Testis (tissue), 2 donors: ENCODE measurements at regions not wholly inside any gene's neighbourhood (a gene's known extent, or its start where the extent isn't known, plus 50 kb on each side); places are given as distances from the start of the nearest gene placed in this dataset.
"Not testable (repeated sequence)": the region's sequence is repeated elsewhere in the genome, so short reads cannot be mapped to it uniquely, and the experiment has no call there.

Source experiments
- POLR2A ChIP-seq: fragments of 450-650 bp; IDR thresholded peaks from one replicate; pipeline ENCODE4 v1.6.1; 2017; ENCODE audit warnings: antibody characterized with exemption, mild to moderate bottlenecking, moderate library complexity
- TF ChIP-seq, protein P1 (sequence below), 3 experiments: fragments of 450-650 bp in 2 of 3; fragments of 200-600 bp in 1 of 3; sonication (generic) in 1 of 3; IDR thresholded peaks; one replicate each; pipeline ENCODE4 v1.5.1; 2016 to 2019; ENCODE audit warnings: antibody characterized with exemption in 3 of 3, mild to moderate bottlenecking in 2 of 3, moderate library complexity in 1 of 3

DNA sequence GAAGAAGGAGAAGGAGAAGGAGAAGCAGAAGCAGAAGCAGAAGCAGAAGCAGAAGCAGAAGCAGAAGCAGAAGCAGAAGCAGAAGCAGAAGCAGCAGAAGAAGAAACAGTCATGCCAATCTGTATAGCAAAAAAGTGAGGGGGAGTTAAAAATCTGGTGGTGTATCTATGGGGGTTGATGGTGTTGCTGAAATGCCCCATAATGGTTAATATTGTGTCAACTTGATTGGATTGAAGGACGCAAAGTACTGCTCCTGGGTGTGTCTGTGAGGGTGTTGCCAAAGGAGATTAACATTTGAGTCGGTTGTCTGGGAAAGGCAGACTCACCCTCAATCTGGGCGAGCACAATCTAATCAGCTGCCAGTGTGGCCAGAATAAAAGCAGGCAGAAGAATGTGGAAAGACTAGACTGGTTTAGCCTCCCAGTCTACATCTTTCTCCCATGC, 120.3 kb downstream of the AKR1D1 start:
- TF ChIP-seq, protein P1, sequence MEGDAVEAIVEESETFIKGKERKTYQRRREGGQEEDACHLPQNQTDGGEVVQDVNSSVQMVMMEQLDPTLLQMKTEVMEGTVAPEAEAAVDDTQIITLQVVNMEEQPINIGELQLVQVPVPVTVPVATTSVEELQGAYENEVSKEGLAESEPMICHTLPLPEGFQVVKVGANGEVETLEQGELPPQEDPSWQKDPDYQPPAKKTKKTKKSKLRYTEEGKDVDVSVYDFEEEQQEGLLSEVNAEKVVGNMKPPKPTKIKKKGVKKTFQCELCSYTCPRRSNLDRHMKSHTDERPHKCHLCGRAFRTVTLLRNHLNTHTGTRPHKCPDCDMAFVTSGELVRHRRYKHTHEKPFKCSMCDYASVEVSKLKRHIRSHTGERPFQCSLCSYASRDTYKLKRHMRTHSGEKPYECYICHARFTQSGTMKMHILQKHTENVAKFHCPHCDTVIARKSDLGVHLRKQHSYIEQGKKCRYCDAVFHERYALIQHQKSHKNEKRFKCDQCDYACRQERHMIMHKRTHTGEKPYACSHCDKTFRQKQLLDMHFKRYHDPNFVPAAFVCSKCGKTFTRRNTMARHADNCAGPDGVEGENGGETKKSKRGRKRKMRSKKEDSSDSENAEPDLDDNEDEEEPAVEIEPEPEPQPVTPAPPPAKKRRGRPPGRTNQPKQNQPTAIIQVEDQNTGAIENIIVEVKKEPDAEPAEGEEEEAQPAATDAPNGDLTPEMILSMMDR (IDR thresholded peaks at IDR 0.05) = not testable (repeated sequence)
- not testable (repeated sequence) for TF ChIP-seq POLR2A
